GM21526 (cell line): ENCODE measurements at regions not wholly inside any gene's neighbourhood (a gene's known extent, or its start where the extent isn't known, plus 50 kb on each side); places are given as distances from the start of the nearest gene placed in this dataset.
A peak's percentile ranks its signal among the peaks of the same experiment; 100 is the strongest.
"Not testable (repeated sequence)": the region's sequence is repeated elsewhere in the genome, so short reads cannot be mapped to it uniquely, and the experiment has no call there.

ENCODE experiments used
- ATAC-seq: cut with Tn5 transposase; IDR thresholded peaks from one replicate; pipeline ENCODE4 v1.9.1; 2021; ENCODE audit warnings: moderate library complexity; ENCODE audit not compliant: unreplicated experiment, low FRiP score

DNA sequence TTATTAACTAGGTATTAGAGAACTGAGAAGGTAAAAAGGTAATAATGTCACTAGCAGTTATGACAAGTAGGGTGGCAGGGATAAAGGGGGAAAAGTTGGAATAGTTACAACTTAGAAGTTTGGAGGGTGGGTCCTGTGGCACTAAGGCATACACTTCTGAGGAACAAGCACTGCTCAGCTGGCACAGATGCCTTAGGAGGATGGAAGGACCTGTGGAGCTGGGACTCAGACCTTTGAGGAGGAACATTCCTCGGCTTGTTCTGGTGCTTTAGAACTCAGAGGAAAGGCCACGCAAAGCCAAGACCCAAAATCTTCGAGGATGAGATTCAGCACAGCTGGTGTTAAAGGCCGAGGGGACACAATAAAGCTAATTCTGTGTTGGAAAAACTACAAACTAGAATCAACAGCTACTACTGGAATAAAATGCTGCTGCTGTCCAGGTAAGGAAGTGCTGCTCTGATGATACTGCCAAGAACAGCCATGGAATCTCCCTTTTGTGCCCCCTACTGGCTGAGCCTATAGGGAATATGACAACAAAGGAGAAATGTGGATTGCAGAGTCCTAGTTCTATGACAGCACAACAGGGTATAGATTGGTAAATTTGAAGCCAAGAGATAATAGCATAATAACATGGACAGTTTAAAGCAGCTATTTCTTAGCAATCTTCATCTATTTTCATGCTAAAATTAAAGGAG is 126.7 kb downstream of the SLC25A46 start:
- no peak for ATAC-seq

DNA sequence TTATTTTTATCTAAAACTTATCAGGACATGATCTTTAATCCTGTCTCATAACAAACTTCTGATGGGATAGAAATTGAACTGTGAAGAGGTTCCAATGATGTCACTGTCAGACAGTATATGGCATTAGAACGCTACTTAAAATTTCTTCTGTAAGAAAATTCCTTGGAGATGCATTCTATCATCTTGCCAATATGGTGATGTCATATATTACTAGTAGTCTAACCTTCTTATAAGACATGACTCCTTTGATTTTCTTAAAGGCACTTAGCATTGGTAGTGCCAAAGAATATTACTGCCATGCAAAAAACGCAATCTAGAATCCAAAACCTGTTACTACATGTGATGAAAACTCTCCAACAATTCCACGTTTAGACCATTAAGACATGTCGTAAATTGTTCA is 131.1 kb downstream of the SLC25A46 start:
- no peak for ATAC-seq

DNA sequence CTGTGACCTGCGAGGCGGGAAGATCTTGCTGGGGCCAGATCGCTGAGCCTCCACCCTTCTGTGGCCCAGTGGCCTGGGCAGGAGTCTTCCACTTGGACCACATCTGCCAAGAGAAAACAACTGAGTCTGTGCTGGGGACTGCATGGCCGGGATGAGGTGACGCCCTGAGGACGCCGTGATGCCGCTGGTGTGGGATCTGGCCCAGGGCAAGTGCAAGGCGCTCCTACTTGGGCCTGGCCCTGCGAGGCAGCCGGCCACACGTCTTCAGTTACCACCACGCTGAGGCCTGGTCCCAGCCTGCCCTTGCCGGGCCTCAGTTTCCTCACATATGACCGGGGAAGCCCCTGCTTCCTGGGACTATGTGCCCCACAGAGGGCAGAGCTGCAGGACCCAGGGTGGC is 133.4 kb downstream of the SLC25A46 start:
- no peak for ATAC-seq

DNA sequence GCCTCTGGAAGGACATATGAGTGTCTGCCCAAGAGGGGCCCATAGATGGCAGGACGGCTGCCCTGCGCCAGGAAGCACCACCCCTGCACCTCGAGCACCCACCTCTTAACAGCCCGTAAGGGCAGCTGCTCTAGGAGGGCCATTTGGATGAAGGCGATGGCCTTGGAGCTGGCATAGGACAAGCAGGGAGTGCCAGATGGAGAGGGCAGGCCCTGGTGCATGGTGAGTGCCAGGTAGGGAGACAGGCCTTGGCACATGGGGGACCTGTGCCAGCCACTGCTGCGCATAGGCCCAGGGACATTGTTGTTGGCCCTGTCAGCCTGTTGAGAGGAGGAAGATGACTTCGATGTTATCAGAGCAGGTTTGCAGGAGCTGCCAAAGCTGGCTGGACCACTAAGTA is 134.2 kb downstream of the SLC25A46 start:
- ATAC-seq, result no peak

DNA sequence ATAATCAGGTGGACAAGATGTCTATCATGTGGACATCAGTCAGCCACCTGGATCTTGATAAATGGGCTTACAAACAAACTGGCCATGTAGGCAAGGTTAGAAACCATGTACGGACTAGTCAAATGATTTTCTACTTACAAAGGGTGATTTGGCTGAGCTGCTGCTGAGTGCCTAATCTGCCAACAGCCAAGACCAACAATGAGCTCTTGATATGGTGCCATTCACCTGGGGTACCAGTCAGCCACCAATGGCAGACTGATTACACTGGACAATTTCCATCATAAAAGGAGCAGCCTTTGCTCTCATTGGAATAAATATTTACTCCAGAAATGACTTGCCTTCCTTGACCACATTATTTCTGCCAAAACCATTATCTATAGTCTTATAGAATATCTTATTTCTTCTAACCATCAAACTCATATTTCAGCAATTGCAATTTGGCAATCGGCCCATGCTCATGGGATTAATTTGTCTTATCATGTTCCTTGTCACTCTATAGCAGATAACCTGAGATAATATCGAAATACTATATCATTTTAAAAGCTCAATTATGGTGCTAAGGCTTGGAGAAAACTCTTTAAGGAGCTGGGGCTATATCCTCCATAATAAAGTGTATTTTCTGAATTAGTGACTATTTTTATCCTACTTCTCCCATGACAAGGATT is 135.1 kb downstream of the SLC25A46 start:
- ATAC-seq, result no peak

DNA sequence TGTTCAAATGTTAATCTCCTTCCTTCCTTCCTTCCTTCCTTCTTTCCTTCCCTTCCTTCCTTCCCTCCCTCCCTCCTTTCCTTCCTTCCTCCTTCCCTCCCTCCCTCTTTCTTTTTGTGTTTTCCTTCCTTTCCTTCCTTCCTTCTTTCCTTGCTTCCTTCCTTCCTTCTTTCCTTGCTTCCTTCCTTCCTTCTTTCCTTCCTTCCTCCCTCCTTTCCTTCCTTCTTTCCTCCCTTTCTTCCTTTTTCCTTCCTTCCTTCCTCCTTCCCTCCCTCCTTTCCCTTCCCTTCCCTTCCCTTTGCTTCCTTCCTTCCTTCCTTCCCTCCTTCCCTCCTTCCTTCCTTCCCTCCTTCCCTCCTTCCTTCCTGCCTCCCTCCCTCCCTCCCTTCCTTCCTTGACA is 136.3 kb downstream of the SLC25A46 start:
- not testable (repeated sequence) for ATAC-seq

DNA sequence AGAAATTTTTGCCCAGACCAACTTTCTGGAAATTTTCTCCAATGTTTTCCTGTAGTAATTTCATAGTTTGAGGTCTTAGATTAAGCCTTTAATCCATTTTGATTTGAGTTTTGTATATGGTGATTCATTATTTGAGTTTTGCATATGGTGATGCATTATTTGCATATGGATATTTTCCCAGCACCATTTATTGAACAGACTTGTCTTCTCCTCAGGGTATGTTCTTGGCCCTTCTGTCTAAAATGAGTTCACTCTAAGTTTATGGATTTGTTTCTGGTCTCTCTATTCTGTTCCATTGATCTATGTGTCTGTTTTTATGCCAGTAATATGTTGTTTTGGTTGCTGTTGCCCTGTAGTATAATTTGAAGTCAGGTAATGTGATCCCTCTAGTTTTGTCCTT is 139.3 kb downstream of the SLC25A46 start:
- ATAC-seq, result no peak

DNA sequence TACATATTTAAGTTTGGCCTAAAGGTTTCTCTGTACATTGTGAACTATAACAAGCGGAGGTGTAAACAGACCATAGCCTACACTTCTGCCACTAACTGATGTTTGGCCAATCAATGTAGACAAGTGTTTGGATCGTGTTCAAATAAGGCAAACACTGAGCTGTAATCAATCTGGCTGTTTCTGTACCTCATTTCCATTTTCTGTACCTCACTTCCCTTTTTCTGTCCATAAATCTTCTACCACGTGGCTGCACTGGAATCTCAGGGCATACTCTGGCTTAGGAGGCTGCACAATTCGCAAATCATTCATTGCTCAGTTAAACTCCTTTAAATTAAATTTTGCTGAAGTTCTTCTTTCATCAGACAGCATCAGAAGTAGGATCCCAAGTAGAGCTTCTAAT is 140.9 kb downstream of the SLC25A46 start:
- ATAC-seq, result no peak

DNA sequence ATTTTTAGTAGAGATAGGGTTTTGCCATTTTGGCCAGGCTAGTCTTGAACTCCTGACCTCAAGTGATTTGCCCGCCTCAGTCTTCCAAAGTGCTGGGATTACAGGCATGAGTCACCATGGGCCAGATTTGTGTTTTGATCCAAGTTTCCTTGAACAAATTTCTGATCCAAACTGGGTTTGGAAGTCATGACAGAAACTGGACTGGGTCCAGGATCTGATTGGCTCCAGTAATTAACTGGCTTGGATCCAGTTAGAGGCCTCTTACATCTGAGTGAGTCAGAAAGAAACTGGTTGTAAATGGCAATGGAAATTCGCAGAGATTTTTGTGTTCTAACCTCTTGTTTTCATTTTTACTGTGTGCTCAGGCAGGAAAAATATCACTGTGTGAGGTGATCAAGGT is 141.6 kb downstream of the SLC25A46 start:
- no peak for ATAC-seq

DNA sequence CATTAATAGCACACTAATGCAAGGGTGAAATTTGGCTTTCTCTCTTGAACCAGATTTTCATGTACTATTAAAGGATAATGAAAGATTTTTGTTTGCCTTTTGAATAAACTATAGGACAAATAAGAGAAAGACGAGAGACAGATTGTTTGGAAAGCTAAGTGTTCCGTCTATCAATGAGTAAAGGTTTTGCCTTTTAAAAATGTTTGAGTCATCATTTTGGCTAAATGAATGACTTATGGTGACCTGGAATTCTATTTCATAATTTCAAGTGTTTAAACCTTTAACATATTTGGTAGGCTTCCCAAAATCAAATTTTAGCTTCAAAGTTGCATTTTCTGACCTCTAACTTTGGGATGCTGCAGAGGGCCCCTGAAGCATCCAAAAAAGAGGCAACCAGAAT is 145.2 kb downstream of the SLC25A46 start:
- no peak for ATAC-seq

DNA sequence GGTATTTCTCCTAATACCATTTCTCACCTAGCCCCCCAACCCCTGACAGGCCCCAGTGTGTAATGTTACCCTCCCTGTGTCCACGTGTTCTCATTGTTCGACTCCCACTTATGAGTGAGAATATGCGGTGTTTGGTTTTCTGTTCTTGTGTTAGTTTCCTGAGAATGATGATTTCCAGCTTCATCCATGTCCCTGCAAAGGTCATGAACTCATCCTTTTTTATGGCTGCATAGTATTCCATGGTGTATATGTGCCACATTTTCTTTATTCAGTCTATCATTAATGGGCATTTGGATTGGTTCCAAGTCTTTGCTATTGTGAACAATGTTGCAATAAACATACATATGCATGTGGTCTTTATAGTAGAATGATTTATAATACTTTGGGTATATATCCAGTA is 148.4 kb downstream of the SLC25A46 start:
- ATAC-seq, result not testable (repeated sequence)

DNA sequence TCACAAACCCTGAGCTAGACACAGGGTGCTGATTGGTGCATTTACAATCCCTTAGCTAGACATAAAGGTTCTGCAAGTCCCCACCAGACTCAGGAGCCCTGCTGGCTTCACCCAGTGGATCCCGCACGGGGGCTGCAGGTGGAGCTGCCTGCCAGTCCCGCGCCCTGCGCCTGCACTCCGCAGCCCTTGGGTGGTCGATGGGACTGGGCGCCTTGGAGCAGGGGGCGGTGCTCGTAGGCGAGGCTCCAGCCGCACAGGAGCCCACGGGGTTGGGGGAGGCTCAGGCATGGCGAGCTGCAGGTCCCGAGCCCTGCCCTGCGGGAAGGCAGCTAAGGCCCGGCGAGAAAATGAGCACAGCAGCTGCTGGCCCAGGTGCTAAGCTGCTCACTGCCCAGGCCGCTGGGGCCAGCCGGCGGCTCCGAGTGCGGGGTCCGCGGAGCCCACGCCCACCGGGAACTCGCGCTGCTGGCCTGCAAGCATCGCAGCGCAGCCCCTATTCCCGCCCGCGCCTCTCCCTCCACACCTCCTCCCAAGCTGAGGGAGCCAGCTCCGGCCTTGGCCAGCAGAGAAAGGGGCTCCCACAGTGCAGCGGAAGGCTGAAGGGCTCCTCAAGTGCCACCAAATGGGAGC is 155.2 kb downstream of the SLC25A46 start:
- not testable (repeated sequence) for ATAC-seq

DNA sequence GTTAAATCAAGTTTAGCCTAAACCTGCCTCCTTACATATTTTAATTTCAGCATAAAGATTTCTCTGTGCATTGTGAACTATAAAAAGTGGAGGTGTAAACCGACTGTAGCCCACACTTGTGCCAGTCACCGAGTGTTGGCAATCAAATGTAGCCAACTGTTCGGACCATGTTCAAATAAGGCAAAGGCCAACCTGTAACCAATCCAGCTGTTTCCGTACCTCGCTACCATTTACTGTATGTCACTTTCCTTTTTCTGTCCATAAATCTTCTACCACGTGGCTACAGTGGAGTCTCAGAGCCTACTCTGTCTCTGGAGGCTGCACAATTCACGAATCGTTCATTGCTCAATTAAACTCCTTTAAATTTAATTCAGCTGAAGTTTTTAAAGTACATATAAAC is 156.0 kb downstream of the SLC25A46 start:
- ATAC-seq, result no peak

DNA sequence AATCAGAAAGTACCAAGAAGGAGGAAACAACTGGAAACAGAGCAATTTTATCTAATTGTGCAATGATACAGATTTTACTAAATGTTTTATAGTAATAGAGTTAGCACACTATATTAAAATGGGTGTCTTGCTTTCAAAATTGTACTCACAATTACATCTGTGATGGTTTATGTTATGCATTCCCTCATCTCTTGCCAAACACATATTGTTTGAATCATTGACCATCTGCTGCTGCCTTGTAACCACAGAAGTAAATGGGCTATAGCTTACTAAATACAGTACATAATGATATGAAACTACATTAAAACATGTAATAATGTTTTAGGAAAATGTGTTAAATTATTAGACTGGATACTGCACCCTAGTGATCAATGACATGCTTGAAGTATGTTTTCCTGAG is 158.1 kb downstream of the SLC25A46 start:
- no peak for ATAC-seq

DNA sequence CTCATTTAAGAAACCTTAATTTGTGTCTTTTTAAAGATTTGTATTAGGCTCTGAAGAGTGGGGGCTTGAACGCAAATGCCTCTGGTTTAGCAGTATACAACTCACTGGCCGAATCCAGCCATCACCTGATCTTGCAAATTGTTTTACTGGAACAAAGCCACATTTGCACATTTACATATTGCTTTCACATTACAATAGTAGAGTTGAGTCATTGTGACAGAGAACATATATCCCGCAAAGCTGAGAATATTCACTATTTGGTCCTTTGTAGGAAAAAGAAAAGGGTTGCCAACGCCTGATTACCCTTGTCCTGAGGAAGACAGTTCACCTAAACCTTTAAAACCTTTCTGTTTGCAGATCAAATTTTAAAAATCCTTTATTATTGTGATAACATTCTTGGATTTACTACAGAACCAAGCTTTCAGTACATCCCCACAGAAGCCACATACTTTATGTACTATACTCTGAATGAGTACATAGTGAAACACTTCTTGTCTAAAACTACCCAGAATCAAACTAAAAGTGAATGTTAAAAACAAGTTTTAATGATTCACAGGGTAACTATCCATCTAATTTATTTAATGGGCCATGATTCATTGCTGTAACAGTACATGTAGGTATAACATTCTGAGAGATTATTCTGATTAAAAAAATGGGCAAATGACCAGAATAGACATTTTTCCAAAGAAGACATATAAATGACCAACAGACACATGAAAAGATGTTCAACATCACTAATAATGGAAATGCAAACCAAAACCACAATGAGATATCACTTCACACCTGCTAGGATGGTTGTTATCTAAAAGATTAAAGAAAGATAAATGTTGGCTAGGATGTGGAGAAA is 161.0 kb downstream of the SLC25A46 start:
- ATAC-seq, result peak; percentile 92

DNA sequence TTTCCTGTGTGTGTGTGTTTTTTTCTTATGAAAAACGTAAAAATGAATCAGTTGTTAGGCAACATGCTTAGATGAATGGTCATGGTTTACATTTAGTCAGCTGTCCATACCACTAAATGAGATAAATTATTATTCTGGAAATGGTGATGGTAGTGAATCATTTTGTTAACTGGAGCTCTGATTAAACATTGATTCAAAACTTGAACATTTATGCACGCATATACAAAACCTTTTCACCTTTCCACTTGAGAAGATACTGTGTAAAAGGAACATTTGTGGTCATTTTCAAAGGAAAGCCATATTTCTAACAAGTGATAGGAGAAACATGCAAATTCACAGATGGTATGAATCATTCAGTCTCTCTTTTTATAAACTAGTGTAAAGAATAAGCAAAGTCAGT is 162.0 kb downstream of the SLC25A46 start:
- ATAC-seq, result no peak

DNA sequence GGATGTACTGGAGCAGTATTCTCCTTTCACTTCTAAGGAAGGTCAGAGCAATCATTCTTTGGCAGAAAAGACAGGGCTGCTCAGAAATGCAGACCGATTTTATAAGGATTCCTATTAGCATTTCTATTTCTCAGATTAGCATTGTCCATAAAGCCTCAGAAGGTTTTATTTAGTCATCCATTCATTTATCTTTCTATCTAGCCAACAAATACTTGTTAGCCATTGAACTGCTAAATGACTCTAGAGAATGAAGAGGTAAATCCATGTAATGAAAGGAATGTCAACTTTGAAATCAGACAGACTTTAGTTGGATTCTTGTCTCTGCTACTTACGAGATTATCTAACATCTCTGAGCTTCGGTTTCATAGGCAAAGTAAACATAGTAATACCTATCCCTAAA is 165.2 kb downstream of the SLC25A46 start:
- no peak for ATAC-seq

DNA sequence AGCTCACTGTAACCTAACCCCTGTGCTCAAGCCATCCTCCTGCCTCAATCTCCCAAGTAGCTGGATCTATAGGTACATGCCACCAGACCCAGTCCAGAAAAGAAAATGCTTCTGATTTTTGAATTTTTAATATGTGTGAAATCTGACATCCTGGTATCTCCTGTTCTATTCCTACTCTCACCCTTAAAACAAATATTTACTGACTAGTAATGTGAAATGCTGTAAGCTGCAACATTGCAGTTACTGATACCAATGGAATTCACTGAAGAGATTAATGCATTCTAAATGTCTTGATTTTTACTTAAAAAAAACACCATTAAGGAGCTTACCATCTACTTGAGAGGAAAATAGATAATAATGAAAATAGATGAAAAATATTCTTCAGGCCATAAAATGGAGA is 162.7 kb upstream of the TSLP start:
- no peak for ATAC-seq

DNA sequence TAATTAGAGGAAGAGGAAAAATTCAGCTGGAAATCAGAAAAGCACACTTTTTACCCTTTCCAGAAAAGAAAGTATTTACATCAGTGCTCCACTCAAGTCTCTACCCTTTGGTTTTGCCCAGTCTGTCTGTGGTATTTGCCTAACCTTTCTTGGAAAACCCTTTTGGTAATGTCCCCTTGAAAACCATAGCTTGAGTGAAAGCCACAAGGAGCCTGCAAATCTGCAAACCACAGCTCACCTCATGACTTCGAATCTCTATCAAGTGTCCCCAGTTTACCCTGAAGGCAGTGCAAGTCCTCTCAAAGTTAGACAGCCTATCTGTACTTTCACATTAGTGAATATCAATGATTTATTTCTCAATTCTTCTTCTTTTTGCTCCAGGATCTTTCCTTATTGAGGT is 162.1 kb upstream of the TSLP start:
- ATAC-seq, result no peak

DNA sequence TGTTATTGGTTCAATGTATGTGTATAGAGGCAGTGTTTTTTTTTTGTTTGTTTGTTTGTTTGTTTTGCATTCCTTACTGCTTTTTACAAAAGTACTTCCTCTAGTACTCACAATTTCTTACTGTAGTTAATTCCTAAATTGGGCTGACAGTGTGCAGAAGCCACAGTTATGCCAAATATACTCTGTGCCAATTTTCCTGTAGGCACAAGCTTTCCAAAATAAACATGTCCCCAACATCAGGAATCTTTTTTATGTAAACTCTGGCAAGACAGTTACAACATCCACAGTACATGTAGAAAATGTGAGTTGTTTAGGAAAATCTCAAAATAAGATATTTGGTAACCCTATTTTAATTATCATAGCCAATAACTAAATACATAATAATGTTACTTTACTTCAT is 161.6 kb upstream of the TSLP start:
- no peak for ATAC-seq

DNA sequence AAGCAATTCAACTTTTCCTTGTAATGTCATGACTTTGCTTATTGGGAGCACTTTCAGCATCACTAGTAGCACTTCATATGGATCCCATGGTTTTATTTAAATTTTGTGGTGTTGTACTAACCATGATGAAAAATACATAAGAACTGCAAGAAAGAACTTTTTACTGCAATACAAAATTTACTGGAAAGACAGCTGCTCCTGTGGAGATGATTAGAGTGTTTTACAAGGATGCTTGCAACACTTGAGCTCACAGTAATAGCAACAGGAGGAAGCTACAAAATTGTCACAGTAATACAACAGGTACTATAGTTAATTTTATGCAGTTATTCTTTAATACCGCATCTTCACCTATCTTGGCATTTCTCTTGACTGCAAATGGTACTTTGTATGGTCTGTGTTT is 158.3 kb upstream of the TSLP start:
- ATAC-seq, result no peak
